NOMO-1 (cell line): ENCODE measurements at regions not wholly inside any gene's neighbourhood (a gene's known extent, or its start where the extent isn't known, plus 50 kb on each side); places are given as distances from the start of the nearest gene placed in this dataset.

Experiments
- DNase-seq, 2 experiments: peaks; one replicate each; lab custom pipeline; 2025; ENCODE audit not compliant: unreplicated experiment in 2 of 2; lab: John Stamatoyannopoulos, UW

DNA sequence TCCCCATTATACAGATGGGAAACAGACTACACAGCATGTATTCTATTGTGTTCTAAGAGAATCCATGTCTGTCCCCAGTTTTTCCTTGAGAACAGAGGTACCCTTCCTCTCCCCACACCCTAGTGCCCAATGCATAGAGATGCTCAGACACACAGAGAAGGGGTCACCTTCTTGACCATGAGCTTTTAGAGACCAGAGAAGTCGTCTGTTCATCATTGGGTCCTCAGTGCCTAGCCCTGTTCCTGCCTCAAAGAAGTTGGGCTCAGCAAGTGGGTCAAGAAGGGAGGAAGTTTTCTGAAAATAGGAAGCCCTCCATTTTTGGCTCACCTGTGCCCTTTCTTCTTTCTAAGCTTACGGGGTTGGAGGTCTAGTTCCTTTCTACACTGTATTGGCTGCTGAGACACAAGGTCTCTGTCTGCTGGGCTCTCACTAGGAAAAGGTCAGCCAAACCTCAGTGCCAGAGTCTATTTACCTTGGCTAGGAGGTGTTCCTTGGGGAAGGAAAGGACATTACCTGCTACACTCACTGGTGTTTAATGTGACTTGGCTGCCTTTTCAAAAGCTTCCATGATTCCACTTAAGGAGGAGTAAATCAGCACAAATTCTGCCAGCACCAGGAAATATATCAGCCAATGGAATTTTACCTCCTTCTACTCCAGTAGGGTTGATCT lies 198.5 kb upstream of the PWP1 start:
- no peak for DNase-seq

DNA sequence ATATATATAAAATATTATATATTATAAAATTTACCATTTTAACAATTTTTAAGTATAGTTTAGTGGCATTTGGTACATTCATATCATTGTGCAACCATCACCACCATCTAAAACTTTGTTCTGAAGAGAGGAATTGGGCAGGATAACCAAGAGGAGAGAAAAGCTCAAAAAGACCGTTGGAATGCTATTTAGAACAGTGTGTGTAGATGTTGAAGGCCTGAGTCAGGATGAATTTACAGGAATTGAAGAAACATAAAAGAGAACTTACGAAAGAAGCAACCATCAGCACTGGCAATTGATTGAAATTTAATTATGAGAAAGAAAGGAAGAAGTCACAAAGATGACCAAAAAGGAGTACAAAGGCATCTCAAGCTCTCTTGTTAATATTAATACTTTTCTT lies 196.9 kb upstream of the PWP1 start:
- no peak for DNase-seq

GRCh38 chr12:107490010-107490409 lies 195.6 kb upstream of the PWP1 start:
- no peak for DNase-seq

GRCh38 chr12:107491856-107492255 lies 193.7 kb upstream of the PWP1 start:
- no peak for DNase-seq

GRCh38 chr12:107492393-107493134 lies 193.0 kb upstream of the PWP1 start:
- peak in 1 of 2 experiments; percentile 42 for DNase-seq

DNA sequence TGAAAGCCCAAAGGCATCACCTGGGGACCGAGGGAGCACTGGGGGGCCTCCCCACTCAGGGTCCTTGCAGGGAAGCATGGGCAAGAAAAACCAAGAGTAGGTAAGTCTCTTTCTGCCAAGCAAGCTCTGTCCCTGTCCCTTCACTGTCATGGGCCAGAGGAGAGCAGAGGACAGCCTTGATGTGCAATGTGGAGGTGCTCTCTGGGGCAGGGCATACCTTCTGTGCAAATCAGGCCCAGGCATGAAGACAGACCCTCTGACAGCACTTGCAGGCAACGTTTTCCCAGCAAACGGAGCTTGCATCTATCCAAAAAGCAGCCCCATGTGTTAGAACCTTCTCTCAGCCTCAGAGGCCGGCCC lies 192.5 kb upstream of the PWP1 start:
- no peak for DNase-seq

DNA sequence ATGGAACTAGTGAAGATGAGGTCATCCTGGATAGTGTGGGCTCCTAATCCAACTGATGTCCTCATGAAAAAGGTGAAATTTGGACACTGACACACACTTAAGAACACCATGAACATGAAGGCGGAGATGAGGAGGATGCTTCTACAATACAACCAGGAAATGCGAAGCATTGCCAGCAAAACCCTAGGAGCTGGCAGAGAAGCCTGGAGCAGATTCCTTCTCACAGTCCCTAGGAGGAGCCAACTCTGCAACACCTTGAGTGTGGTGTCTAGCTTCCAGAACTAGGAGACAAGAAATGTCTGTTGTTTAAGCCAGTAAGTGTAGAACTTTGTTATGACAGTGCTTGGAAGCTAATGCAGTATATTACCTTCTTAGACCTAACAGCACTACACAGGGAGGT lies 191.9 kb upstream of the PWP1 start:
- no peak for DNase-seq

- DNase-seq = no peak
Observed at GRCh38 chr12:107494331-107494730, 191.3 kb upstream of the PWP1 start.

- no peak for DNase-seq
Observed at GRCh38 chr12:107495604-107496003, 190.0 kb upstream of the PWP1 start.

- no peak for DNase-seq
Observed at GRCh38 chr12:107497231-107497630, 188.4 kb upstream of the PWP1 start.

GRCh38 chr12:107500307-107500706 lies 185.3 kb upstream of the PWP1 start:
- no peak for DNase-seq

DNA sequence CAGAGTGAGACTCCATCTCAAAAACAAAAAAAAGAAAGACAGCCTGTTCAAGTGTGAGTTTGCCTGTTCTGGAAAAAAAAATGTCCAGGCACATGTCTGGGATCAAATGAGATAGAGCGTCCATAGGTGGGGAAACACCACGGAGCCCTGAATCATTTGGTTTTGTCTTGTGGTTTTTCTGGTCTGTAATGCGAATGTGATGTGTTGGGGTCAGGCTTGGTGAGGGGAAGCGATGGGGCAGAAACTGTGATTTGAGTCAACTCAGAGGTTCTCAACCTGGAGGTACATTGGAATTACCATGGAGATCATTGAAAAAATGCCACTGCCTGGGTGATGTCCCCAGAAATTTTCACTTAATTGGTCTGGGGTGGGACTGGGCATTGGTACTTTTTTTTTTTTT lies 183.9 kb upstream of the PWP1 start:
- DNase-seq = no peak

GRCh38 chr12:107503129-107503855 lies 182.3 kb upstream of the PWP1 start:
- no peak for DNase-seq

DNA sequence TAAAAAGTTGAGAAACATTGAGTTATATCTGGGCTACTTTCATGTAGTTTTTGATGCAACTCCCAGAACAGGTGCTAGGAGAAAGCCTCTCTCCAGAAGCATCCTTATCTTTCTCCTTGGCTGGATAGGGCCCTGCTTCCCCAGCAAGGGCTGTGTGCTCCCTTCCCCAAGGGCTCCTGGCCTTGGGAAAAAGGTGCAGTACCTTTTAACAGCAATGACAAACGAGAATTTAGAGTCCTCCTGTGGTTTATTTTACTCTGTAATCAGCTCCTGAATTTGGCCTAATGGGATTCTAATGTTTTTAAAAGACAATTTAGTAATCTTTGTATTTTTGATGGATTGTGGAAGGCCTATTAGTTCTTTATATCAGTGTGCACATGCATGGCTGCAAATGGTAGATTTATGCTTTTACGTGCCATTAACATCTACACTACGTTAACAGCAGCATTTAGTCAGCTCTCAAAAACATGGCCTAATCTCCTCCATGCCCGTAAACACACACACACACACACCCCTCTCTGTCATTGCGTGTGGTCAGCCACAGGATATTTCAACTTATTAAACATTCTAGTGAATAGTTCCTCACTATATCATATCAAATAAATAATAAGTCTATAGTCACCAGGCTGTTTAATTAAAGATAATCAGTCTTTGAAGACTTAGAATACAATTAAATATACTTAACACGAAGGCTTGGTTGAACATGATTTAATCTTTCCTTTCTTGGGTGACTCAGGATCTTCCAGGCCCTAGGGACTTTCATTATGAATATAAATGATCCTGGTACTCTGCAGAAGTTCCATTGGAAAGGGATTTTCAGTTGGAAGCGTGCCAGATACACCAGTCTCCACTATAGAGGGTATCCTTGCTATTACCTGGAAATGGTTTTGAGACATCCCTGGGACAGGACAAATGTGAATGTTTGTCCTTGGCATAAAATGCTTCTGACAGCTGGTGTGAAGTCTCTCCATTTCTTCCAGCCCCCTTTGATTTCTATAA lies 181.4 kb upstream of the PWP1 start:
- no peak for DNase-seq

- no peak for DNase-seq
Observed at GRCh38 chr12:107509421-107509820, 176.2 kb upstream of the PWP1 start.

DNA sequence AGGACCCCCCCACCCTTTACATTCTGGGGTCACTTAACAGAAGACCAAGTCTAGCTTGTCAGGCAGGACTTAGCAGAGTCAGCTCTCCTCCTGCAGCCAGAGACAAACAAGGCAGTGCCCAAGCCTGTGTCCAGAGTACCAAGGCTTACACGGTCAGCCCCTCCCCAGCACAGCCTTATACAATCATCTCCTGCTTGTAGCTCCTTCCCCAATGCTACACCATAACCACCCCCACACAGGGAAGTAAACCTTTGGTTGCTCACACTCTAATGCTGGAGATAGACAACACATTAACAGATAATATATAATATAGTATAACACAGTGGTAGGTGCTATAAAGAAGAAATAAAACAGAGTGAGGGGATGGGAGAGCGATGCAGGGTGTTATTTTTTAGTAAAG lies 175.4 kb upstream of the PWP1 start:
- no peak for DNase-seq

GRCh38 chr12:107511292-107511691 lies 174.3 kb upstream of the PWP1 start:
- DNase-seq = no peak

DNA sequence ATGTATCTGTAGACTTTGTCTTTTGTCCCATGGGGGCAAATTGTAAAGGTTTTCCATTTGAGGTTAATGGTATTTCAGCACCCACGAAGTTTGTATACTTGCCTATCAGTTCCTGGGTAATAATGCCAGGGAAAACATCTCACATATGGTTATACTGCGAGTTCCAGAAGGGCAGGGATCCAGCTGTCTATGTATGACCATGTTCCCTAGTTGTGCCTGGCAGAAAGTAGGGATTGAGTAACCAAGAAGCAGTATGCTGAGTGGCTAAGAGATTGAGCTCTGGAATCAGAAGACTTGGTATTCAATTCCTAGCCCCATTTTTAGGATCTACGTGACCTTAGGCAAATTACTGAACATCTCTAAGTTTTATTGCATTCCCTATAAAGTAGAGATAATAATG lies 173.2 kb upstream of the PWP1 start:
- DNase-seq = no peak

DNA sequence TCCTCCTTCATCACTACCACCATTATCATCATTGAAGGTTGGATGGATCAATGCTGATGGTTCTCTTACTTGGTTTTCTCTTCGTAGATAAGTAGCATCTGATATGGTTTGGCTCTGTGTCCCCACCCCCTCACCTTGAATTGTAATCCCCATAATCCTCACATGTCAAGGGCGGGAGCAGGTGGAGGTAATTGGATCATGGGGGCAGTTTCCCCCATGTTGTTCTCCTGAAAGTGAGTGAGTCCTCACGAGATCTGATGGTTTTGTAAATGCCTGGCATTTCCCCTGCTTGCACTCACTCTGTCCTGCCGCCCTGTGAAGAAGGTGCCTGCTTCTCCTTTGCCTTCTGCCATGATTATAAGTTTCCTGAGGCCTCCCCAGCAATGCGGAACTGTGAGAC lies 172.4 kb upstream of the PWP1 start:
- no peak for DNase-seq

- DNase-seq = no peak
Observed at GRCh38 chr12:107513636-107514400, 171.8 kb upstream of the PWP1 start.
